B cell (primary cell): ENCODE measurements at regions not wholly inside any gene's neighbourhood (a gene's known extent, or its start where the extent isn't known, plus 50 kb on each side); places are given as distances from the start of the nearest gene placed in this dataset.

Experiments
- ATAC-seq: fragments of 200-7000 bp; cut with Tn5 transposase; one replicate; pipeline ENCODE4 v1.10.0; 2021; ENCODE audit warnings: low read depth, mild to moderate bottlenecking, moderate number of reproducible peaks, moderate library complexity
- CTCF ChIA-PET: fragments of 350-600 bp; sonication (Branson Sonifier 250); formaldehyde crosslinking; loops from one replicate; lab custom pipeline; 2021; ENCODE audit warnings: antibody characterized with exemption, inconsistent platforms; lab: Charles Lee
- POLR2A ChIA-PET: fragments of 350-600 bp; sonication (Branson Sonifier 250); formaldehyde crosslinking; loops from one replicate; lab custom pipeline; 2021; ENCODE audit warnings: antibody characterized with exemption; lab: Charles Lee
- DNase-seq: peaks from one replicate; pipeline ENCODE4 v3.0.0; 2013
- H2AFZ ChIP-seq: 2 replicates; pipeline ENCODE4 v1.6.1; 2012; ENCODE audit warnings: mild to moderate bottlenecking, low read depth, low read length; ENCODE audit not compliant: insufficient read depth, poor library complexity, severe bottlenecking
- H3K27ac ChIP-seq, 2 donors: 1 replicate in 1 of 2; 2 replicates in 1 of 2; pipeline ENCODE4 v1.5.1; 2012 to 2013; ENCODE audit warnings: low read length in 2 of 2, mild to moderate bottlenecking in 2 of 2, moderate library complexity in 1 of 2
- H3K27me3 ChIP-seq, 4 experiments: fragments of 200-600 bp in 1 of 4; sonication (generic) in 1 of 4; replicated peaks in 1 of 4; 1 replicate in 2 of 4; 2 replicates in 2 of 4; pipeline versions ENCODE4 v1.6.1 to v1.7.0; 2013 to 2016; ENCODE audit warnings: low read length in 3 of 4, mild to moderate bottlenecking in 2 of 4, mixed read lengths in 1 of 4, moderate library complexity in 1 of 4; ENCODE audit not compliant: insufficient read depth in 4 of 4, control insufficient read depth in 3 of 4; ENCODE audit errors: control extremely low read depth in 1 of 4
- H3K36me3 ChIP-seq, 2 experiments: replicated peaks in 1 of 2; 1 replicate in 1 of 2; 2 replicates in 1 of 2; pipeline versions ENCODE4 v1.6.1 to v1.7.1; 2013; ENCODE audit warnings: low read length in 1 of 2; ENCODE audit not compliant: insufficient read depth in 2 of 2, control insufficient read depth in 1 of 2; ENCODE audit errors: control extremely low read depth in 1 of 2, extremely low read depth in 1 of 2
- H3K4me1 ChIP-seq, 2 donors: fragments of 200-600 bp in 1 of 2; sonication (generic) in 1 of 2; 1 replicate in 1 of 2; 2 replicates in 1 of 2; pipeline versions ENCODE4 v1.5.1 to v1.6.1; 2013 to 2017; ENCODE audit warnings: low read length in 2 of 2; ENCODE audit not compliant: control insufficient read depth in 2 of 2, insufficient read depth in 2 of 2
- H3K4me2 ChIP-seq: replicated peaks from 2 replicates; pipeline ENCODE3; 2012; ENCODE audit warnings: mild to moderate bottlenecking, low read depth, low read length; ENCODE audit not compliant: poor library complexity, severe bottlenecking
- H3K4me3 ChIP-seq, 5 experiments: fragments of 200-600 bp in 1 of 5; sonication (generic) in 1 of 5; 1 replicate in 3 of 5; 2 replicates in 2 of 5; pipeline versions ENCODE4 v1.5.1 to v1.7.0; 2011 to 2016; ENCODE audit warnings: low read length in 4 of 5, mild to moderate bottlenecking in 4 of 5, low read depth in 2 of 5, control low read depth in 1 of 5, moderate library complexity in 1 of 5; ENCODE audit not compliant: insufficient read depth in 1 of 5; ENCODE audit errors: control extremely low read depth in 1 of 5, extremely low read depth in 1 of 5
- H3K79me2 ChIP-seq: fragments of 200-600 bp; sonication (generic); one replicate; pipeline ENCODE4 v1.6.0; 2016; ENCODE audit warnings: low read length; ENCODE audit not compliant: control insufficient read depth, insufficient read depth
- H3K9ac ChIP-seq: fragments of 200-600 bp; sonication (generic); 2 replicates; pipeline ENCODE4 v1.6.1; 2017; ENCODE audit warnings: mild to moderate bottlenecking, low read length, moderate library complexity
- H3K9me3 ChIP-seq, 3 donors: one replicate each; pipeline versions ENCODE4 v1.6.1 to v1.7.1; 2013; ENCODE audit warnings: low read length in 2 of 3; ENCODE audit not compliant: control insufficient read depth in 2 of 3, insufficient read depth in 1 of 3; ENCODE audit errors: control extremely low read depth in 1 of 3
- H4K20me1 ChIP-seq: 2 replicates; pipeline ENCODE4 v1.6.0; 2012; ENCODE audit warnings: mild to moderate bottlenecking, low read length; ENCODE audit not compliant: insufficient read depth, control insufficient read depth, poor library complexity, severe bottlenecking
- H3K27ac Mint-ChIP-seq: one replicate; pipeline ENCODE4 v1.8.0; 2021; ENCODE audit warnings: mixed read lengths
- H3K27me3 Mint-ChIP-seq: one replicate; pipeline ENCODE4 v1.8.0; 2021; ENCODE audit warnings: mixed read lengths
- H3K4me1 Mint-ChIP-seq: one replicate; pipeline ENCODE4 v1.8.0; 2021; ENCODE audit warnings: mixed read lengths
- H3K4me3 Mint-ChIP-seq: one replicate; pipeline ENCODE4 v1.8.0; 2021; ENCODE audit warnings: mixed read lengths
- H3K9me3 Mint-ChIP-seq: one replicate; pipeline ENCODE4 v1.8.0; 2022; ENCODE audit warnings: mixed read lengths; ENCODE audit not compliant: insufficient read depth
- CTCF ChIP-seq: fragments of 200-600 bp; IDR thresholded peaks from one replicate; pipeline ENCODE4 v1.8.0; 2022; ENCODE audit warnings: antibody characterized with exemption, mild to moderate bottlenecking
- EZH2 ChIP-seq: IDR thresholded peaks from 2 replicates; pipeline ENCODE4 v1.6.1; 2012; ENCODE audit warnings: borderline replicate concordance, low read depth, mild to moderate bottlenecking, moderate library complexity, low read length; ENCODE audit not compliant: insufficient read depth, poor library complexity, severe bottlenecking
- WGBS: methylation state at CpG from one replicate; pipeline ENCODE4 v1.1.5; 2013; ENCODE audit warnings: missing lambda C conversion rate; ENCODE audit not compliant: insufficient coverage; 5-methylcytosine and 5-hydroxymethylcytosine counted together
- intact Hi-C: fragments of 100-400 bp; cut with micrococcal nuclease; formaldehyde crosslinking; loops from one replicate; pipeline ENCODE4 v1.10.0; 2022

GRCh38 chr5:18967637-18968036 is 1020.4 kb downstream of the CDH18 start:
- no peaks in the 10 kb centered on the region for H3K79me2 ChIP-seq
- H3K4me2 ChIP-seq: no peak overlapping the region
- POLR2A ChIA-PET: no interaction called here
- no peaks in the 10 kb centered on the region for H3K27me3 ChIP-seq
- no peaks in the 10 kb centered on the region for H4K20me1 ChIP-seq
- no peak for DNase-seq
- intact Hi-C loops: no loop called here
- ATAC-seq: no peak
- Mint-ChIP-seq H3K27me3 (no peaks in the 10 kb centered on the region), H3K4me1 (no peaks in the 10 kb centered on the region), H3K9me3 (no peaks in the 10 kb centered on the region), H3K4me3 (no peak overlapping the region), H3K27ac (no peak overlapping the region)
- no peak overlapping the region for H2AFZ ChIP-seq
- CTCF ChIA-PET: no interaction called here
- H3K36me3 ChIP-seq: no peaks in the 10 kb centered on the region
- no peak overlapping the region for H3K27ac ChIP-seq
- H3K4me1 ChIP-seq: no peaks in the 10 kb centered on the region
- H3K9me3 ChIP-seq: no peaks in the 10 kb centered on the region
- no CpG with 5 or more reads among the region's 1 CpG for WGBS
- H3K9ac ChIP-seq: no peak overlapping the region
- H3K4me3 ChIP-seq: no peak overlapping the region
- no peak for TF ChIP-seq EZH2
- TF ChIP-seq CTCF: no peak

- ChIA-PET CTCF (no interaction called here), POLR2A (no interaction called here)
- H3K36me3 ChIP-seq: no peaks in the 10 kb centered on the region
- no peak overlapping the region for H3K27ac Mint-ChIP-seq
- no peak overlapping the region for H2AFZ ChIP-seq
- TF ChIP-seq EZH2 (no peak), CTCF (no peak)
- H3K4me2 ChIP-seq: no peak overlapping the region
- no peaks in the 10 kb centered on the region for H3K4me1 Mint-ChIP-seq
- H3K79me2 ChIP-seq: no peaks in the 10 kb centered on the region
- intact Hi-C loops: no loop called here
- no peak overlapping the region for H3K27ac ChIP-seq
- H4K20me1 ChIP-seq: no peaks in the 10 kb centered on the region
- no peaks in the 10 kb centered on the region for H3K4me1 ChIP-seq
- ATAC-seq (no peak), DNase-seq (no peak)
- no peaks in the 10 kb centered on the region for H3K27me3 ChIP-seq
- no peak overlapping the region for H3K4me3 ChIP-seq
- no peak overlapping the region for H3K4me3 Mint-ChIP-seq
- H3K9me3 ChIP-seq: no peaks in the 10 kb centered on the region
- no peaks in the 10 kb centered on the region for H3K9me3 Mint-ChIP-seq
- whole genome bisulfite sequencing: 100% methylated on average over 1 of the region's 6 CpGs
- no peak overlapping the region for H3K9ac ChIP-seq
- H3K27me3 Mint-ChIP-seq: no peaks in the 10 kb centered on the region
These were observed 1019.0 kb downstream of the CDH18 start for GRCh38 chr5:18968966-18969365.
